GM21619 (cell line): ENCODE measurements at regions not wholly inside any gene's neighbourhood (a gene's known extent, or its start where the extent isn't known, plus 50 kb on each side); places are given as distances from the start of the nearest gene placed in this dataset.

Experiments used
- ATAC-seq: cut with Tn5 transposase; IDR thresholded peaks from one replicate; pipeline ENCODE4 v1.9.1; 2021; ENCODE audit not compliant: unreplicated experiment

DNA sequence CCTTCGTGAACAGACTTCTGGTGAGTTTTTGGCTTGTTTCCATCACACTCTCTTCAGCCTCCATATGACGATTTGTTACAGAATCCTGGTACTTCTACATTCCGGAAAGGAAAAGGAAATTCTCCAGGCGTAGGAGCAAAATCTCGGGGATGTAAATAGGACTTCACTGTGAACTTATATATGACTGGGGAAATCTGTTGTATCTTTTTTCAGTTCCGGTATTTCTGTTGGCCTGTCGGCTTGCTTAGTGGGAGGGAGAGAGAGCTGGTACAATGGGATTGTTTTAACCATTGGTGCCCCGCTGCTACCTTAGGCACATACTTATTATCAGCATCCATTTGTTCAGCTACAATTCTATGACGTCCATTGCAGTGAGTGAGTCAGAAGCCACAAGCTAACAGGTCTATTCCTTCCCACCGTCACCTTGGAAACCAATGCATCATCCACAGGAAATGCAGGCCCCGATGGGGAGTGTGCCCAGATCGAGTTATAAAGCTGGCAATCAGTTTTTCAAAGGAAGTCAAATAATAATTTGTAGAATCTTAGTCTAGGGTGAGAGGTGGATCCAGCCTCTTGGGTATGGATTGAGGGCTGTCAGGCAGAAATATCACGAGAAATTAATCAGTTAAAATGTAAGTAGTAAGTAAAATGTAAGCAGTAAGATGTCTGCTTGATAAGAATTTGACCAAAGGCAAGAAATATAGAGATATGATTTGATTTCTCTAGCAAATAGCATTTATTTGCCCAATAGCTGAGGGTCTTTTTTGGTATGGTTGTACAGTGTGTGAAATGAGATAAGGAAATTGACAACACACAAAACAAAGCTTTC, 92.0 kb upstream of the MKLN1 start:
- no peak for ATAC-seq

DNA sequence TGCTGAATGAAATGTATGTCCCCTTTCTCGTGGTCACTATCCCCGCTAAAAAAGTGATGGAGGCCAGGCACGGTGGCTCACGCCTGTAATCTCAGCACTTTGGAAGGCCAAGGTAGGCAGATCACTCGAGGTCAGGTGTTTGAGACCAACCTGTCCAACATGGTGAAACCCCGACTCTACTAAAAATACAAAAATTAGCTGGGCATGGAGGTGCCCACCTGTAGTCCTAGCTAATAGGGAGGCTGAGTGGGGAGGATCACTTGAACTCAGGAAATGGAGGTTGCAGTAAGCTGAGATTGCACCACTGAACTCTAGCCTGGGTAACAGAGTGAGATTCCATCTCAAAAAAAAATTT, 91.4 kb upstream of the MKLN1 start:
- no peak for ATAC-seq

DNA sequence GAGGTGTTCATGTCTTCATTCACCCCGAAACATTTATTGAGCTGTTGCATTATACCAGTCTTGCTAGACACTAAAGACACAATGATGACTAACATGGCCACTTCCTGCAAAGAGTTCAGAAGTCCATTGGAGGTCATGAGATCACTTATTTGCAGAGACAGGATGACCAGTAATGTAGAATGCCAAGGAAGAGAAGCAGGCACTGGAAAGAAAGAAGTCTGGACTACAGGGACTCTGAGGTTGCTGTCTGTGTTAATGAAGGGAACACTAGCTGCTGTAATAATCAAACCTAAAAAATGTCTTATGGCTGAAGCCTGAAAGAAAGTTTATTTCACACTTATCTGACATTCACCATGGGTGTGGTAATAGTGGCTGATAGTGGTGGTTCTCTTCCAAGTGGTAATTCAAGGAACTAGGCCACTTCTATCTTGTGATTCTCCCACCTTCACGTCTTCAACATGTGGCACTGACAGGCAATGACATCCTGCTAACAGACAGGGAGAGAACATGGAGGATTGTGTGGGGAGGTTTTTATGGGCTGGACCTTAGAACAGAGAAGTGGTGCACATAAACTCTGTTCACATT, 89.2 kb upstream of the MKLN1 start:
- ATAC-seq: no peak

DNA sequence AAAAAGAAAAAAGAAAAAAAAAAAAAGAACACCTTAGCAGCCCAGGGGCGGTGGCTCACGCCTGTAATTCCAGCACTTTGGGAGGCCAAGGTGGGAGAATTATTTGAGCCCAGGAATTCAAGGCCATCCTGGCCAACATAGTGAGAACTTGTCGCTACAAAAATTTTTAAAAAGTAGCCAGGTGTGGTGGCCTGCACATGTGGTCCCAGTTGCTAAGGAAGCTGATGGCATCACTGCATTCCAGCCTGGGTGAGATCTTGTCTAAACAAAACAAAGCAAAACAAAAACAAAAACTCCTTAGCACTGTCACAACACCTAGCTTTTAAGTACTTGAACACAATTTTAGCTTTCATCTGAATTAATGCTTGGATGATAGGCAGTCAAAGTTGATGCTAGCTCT, 86.3 kb upstream of the MKLN1 start:
- ATAC-seq: no peak

DNA sequence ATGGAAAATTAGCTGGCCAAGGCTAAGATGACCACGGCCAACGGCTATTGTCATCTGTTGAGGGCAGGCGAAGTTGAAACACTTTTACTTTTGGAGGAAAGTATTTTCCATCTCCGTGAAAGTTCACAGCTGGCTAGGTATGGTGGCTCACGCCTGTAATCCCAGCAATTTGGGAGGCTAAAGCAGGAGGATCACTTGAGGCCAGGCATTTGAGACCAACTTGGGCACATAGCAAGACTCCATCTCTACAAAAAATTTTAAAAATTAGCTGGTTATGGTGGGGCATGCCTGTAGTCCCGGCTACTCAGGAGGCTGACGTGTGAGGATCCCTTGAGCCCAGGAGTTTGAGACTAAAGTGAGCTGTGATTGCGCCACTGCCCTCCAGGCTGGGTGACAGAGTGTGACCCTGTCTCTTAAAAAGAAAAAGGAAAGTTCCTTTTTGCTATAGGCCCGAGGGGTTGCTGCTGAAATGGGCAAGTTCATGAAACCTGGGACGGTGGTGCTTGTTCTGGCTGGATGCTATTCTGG, 85.5 kb upstream of the MKLN1 start:
- ATAC-seq: no peak

DNA sequence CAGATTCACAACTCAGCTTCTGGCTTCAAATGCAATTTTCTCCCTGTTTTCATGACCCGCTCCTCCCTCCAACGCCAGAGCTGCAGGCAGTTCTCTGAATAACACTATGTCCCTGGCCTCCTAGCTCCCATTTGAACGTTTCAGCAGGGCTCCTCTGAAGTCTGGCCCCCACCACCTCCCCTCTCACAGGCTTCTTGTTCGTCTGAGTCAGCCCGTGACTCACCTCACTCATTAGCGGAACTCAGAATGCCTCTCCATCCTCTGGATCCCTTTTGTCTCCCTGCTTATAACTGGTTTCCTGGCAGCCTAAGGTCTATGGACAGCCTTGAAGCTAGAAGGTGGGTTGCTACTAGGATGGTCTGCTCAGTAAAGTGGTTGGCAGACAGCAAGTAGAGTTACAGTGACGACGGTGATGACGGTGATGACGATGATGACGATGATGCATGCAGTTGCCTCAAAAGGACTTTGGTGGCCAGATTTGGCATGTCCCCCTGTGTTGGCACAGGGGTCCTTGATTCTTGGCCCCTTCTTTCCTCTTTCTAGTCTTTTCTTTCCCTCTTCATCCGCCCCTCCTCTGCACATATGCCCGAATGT, 83.3 kb upstream of the MKLN1 start:
- ATAC-seq: no peak

DNA sequence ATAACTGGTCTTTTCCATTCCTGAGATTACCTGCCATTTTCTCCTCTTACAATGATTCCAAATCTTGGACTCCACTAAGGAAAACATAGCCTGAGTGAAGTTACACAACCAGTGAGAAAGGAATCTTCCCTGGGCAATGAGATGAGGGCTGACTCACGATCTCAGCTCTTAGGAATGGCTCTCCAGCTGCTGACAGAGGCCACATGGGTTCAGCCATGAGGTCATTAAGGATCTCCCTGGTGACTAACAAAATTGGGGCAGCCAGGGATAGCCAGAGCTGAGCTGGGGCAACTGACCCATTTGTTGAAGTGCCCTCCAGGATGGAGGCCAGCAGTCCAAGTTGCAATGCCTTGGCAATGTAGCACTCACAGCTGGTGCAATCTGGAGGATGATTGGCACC, 78.7 kb upstream of the MKLN1 start:
- ATAC-seq: no peak

DNA sequence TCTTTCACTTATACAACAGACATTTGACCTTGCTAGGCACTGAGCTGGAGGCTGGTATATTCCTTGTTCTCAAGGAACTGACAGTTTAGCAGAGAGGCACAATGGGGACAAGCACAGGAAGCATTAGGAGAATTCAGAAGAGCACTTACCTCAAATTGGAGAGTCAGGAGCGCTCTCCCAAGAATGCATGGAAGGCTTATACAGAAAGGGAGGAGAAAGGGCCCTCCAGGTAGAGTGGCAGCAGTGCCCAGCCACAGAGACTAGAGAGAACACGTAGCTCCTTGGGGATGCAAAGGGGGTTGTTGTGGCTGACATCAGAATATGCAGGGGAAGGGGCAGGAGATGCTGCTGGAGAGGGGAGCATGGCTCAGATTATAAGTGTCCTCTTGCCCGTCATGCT, 78.2 kb upstream of the MKLN1 start:
- ATAC-seq: no peak

DNA sequence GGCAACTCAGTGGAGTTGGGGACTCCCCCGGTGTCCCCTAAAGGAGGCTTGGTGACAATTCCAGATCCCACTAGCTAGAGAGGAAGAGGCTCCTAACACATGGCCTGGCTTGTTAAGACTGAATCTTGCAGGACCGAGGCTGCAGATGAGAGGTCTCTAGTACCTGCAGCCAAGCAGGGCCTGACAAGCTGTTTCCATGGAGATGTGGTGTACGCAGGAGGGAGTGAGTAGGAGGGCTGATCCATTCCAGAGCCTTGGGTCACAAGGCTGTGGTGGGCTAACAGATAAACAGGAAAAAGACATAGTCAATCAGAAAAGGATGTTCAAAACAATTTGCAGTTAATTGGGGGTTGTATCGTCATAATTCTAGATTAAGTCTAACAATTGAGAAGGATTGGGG, 77.3 kb upstream of the MKLN1 start:
- no peak for ATAC-seq

DNA sequence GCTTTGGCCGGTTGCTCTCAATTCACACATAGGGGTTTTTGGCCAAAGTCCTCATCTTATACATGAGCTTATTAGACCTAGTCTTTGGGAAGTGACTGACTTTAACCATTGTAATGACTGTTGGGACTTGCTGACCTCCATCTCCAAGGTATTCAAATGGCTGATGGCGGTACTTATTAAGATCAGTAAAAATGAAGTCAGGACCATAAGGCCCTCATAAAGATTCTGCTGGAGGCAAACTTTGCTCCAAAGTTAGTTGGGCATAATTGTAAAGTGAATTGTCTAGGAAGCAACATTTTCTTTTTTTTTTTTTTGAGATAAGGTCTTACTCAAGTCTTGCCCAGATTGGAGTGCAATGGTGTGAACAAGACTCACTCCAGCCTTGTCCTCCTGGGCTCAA, 76.3 kb upstream of the MKLN1 start:
- ATAC-seq: no peak

DNA sequence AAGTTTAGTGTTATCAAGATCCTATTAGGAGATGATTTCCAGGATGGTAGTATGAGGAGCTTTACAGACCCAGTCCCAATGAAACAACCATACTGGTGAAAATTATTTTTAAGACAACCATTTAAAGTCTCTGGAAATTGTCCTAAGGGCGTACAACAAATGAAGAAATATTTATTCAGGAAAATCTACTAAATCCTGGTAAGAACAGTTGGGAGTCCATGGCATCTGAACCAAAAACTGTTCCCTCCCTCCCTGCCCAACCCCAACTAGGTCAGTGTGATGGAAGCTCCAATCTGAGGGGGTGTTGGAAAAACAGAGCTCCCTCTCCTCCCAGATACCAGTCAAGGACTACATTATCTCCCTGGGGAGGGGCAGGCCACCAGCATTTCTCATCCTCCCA, 74.7 kb upstream of the MKLN1 start:
- no peak for ATAC-seq

DNA sequence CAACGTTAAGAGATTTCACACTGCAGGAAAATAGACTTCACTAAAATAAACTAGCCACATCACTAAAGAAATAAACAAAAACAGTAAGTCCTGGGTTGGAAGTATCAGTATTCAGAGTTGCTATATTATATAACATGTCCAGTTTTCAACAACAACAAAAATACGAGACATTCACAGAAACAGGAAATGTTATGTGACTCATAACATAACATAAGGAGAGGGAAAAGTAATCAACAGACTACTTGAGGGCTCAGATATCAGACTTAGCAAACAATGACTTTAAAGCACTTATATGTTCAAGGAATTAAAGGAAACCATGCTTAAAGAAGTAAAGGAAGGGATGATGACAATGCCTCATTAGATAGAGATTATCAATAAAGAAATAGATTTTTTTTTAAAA, 73.5 kb upstream of the MKLN1 start:
- ATAC-seq: no peak

DNA sequence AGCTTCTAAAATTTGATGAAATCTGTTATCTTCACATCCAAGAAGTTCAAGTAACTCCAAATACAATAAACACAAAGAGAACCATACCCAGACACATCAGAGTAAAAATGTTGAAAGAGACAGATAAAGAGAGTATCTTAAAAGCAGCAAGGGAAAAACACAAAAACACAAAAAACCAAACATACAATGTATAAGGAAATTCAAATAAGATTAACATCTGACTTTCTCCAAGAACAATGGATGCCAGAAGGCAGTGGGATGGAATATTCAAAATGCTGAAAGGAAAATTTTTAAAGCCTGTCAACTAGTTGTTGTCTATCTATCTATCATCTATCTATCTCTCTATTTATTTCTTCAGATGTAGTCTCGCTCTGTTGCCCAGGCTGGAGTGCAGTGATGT, 72.4 kb upstream of the MKLN1 start:
- ATAC-seq: no peak

DNA sequence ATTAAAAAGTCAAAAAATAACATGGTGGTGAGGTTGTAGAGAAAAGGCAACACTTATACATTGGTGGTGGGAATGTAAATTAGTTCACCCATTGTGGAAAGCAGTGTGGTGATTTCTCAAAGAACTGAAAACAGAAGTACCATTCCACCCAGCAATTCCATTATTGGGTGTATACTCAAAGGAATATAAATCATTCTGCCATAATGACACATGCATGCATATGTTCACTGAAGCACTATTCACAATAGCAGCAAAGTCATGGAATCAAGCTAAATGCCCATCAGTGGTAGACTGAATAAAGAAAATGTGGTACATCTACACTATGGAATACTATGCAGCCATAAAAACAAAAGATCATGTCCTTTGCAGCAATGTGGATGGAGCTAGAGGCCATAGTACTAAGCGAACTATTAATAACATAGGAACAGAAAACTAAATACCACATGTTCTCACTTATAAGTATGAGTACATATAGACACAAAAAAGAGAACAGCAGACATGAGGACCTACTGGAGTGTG, 66.1 kb upstream of the MKLN1 start:
- no peak for ATAC-seq

DNA sequence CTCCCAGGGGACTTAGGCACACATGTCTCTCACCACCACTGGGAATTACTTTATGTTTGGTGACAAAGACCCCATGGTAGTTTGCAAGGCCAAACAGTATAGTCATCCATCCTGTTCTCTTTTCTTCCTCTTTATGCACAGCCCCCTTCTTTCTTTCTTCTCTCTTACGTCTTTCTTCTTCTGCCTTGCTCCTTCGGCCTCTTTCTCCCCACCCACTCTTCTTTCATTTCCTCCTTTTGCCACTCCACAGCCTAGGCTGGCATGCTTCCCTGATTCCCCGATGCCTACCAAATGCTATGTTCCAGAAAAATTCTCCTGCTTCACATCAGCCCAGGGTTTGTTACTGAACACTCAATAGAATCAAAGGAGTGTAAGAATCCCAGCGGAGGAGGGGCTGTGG, 62.4 kb upstream of the MKLN1 start:
- ATAC-seq: no peak

DNA sequence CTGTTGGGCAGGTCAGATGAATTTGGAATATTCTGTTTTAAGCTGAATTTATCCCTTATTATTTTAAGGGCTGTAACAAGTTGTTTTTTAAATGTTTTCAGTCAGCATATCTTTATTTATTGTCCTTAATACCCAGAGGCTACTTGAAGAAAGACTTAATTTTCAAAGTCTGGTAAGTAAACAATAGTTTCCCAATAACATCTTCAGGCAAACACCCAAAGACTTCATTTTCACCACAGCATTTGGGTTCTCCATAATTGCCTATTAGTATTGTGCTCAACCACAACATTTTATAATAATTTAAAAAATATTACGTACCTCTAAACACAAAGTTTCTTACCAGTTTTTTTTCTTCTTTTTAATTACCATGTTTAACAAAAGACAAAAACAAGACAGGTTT, 60.0 kb upstream of the MKLN1 start:
- ATAC-seq: no peak

DNA sequence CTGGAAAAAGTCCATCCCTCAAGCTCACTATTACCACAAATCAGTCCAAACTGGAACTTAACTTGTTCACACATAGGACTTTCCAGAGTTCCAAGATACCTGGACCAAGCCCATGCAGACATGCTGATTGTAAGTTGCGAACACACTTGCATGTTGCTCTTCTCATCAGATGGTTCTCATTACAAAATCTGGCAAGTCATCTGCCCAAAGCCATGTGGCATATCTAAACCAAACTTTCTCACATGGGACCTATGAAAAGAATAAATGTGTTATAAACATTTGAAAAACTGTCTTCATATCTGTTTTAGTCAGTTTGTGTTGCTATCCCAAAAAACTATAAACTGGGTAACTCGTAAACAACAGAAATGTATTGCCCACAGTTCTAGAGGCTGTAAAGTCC, 58.8 kb upstream of the MKLN1 start:
- no peak for ATAC-seq

DNA sequence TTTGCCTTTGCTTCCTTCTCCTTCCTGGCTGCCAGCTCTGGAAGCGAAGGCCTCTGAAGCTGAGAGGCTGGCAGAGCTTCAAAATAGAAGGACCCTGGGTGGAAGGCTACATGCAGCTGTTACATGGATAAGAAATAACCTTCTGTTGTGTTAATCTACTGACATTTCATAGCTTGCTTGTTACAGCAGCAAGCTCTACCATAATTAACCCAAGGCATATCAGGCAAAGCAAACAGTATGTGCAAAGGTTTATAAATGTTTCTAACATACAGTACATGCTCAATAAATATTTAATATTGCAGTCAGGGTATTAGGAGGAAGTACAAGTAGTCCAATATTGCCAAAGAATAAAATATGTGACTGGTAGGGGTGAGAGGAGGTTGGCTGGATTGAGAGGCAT, 55.6 kb upstream of the MKLN1 start:
- no peak for ATAC-seq

DNA sequence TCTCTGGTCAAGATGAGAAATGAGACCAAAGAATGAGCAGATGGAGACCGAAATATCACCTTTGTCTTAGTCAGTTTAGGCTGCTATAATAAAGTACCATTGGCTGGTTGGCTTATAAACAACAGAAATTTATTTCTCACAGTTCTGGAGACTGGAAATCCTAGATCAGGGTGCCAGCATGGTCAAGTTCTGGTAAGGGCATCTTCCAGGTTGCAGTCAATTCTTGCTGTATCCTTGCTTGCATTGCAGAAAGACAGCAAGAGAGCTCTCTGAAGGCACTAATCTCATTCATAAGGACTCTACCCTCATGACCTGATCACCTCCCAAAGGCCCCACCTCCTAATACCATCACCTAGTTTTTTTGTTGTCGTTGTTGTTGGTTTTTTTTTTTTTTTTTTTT, 52.7 kb upstream of the MKLN1 start:
- no peak for ATAC-seq

DNA sequence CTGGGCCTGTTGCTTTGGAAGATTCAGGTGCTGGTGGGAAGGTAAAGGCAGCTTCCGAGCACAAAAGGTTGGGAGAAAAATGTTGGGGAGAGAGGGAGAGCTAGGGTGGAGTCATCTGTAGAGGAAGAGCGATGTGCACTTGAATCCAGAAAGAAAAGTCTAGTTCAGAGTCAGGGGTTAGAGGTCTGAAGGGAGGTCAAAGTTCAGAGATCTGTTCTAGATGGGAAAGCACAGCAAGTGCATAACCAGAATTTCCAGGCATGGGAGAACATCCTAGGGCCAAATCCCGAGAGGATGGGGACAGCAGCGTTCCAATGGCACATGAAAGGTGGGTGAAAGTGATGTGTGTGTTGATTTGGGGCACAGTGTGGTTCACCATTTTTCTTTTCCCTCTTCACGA, 51.5 kb upstream of the MKLN1 start:
- no peak for ATAC-seq

DNA sequence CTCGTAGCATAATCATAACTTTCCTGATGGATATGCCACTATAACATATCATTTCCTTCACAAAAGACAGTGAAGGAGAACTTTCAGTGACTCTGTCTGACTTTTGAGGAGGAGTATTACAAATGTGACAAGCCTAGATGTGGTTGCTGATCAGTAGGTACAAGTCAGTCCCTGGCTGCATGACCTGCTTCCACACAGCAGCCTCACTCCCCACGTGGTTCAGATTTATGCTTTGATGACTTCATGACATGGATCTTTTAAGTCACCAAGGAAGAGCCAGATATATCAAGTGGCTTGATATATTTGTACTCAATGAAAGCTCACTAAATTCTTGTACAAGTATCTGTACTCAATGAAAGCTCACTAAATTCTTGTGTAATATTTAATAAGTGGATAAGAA, 50.9 kb upstream of the MKLN1 start:
- no peak for ATAC-seq
